SK-N-SH (cell line): ENCODE measurements at regions not wholly inside any gene's neighbourhood (a gene's known extent, or its start where the extent isn't known, plus 50 kb on each side); places are given as distances from the start of the nearest gene placed in this dataset.

Source experiments
- CTCF ChIA-PET: fragments of 300-600, 350-600 bp; formaldehyde crosslinking; extraction: SDS; loops from one replicate; lab custom pipeline; 2021; lab: Yijun Ruan, JAX
- POLR2A ChIA-PET: fragments of 350-600 bp; sonication (Branson Sonifier 250); formaldehyde crosslinking; extraction: SDS; loops from one replicate; lab custom pipeline; 2020; ENCODE audit warnings: antibody characterized with exemption, inconsistent platforms; lab: Yijun Ruan, JAX
- DNase-seq: peaks from one replicate; pipeline ENCODE4 v3.0.0; 2012
- H2AFZ ChIP-seq: fragments of 200-600 bp; sonication (generic); 2 replicates; pipeline ENCODE4 v1.8.1; 2016; ENCODE audit warnings: antibody characterized with exemption, mild to moderate bottlenecking, low read depth
- H3F3A ChIP-seq: fragments of 200-600 bp; sonication (generic); replicated peaks from 2 replicates; pipeline ENCODE3; 2016; ENCODE audit warnings: antibody characterized with exemption, mild to moderate bottlenecking; ENCODE audit not compliant: insufficient read depth
- H3K27ac ChIP-seq, 2 experiments: fragments of 200-500 bp in 1 of 2; fragments of 200-600 bp in 1 of 2; sonication (Bioruptor generic) in 1 of 2; sonication (generic), shearing (Covaris generic) in 1 of 2; 2 replicates each; pipeline versions ENCODE4 v1.5.1 to v1.6.1; 2014 to 2016; ENCODE audit warnings: low read depth in 2 of 2, inconsistent platforms in 1 of 2, low read length in 1 of 2, mild to moderate bottlenecking in 1 of 2, mixed read lengths in 1 of 2
- H3K27me3 ChIP-seq: fragments of 200-600 bp; sonication (generic), shearing (Covaris generic); 2 replicates; pipeline ENCODE4 v1.6.1; 2016; ENCODE audit warnings: mixed run types; ENCODE audit not compliant: insufficient read depth
- H3K36me3 ChIP-seq, 2 experiments: fragments of 200-500 bp in 1 of 2; fragments of 200-600 bp in 1 of 2; sonication (Bioruptor generic) in 1 of 2; sonication (generic) in 1 of 2; replicated peaks in 1 of 2; 2 replicates each; pipeline versions ENCODE3 to v1.5.1; 2014 to 2016; ENCODE audit warnings: low read length in 1 of 2, mild to moderate bottlenecking in 1 of 2; ENCODE audit not compliant: insufficient read depth in 2 of 2, control insufficient read depth in 1 of 2
- H3K4me1 ChIP-seq, 2 experiments: fragments of 200-500 bp in 1 of 2; fragments of 200-600 bp in 1 of 2; sonication (Bioruptor generic) in 1 of 2; sonication (generic), shearing (Covaris generic) in 1 of 2; 2 replicates each; pipeline versions ENCODE4 v1.5.1 to v1.6.1; 2014 to 2016; ENCODE audit warnings: low read depth in 1 of 2, low read length in 1 of 2, mixed run types in 1 of 2; ENCODE audit not compliant: insufficient read depth in 2 of 2, control insufficient read depth in 1 of 2
- H3K4me2 ChIP-seq: fragments of 200-600 bp; sonication (generic), shearing (Covaris generic); 2 replicates; pipeline ENCODE4 v1.6.1; 2017; ENCODE audit warnings: mixed run types
- H3K4me3 ChIP-seq, 2 experiments: fragments of 200-500 bp in 1 of 2; fragments of 200-600 bp in 1 of 2; sonication (Bioruptor generic) in 1 of 2; sonication (generic), shearing (Covaris generic) in 1 of 2; 2 replicates each; pipeline versions ENCODE4 v1.5.1 to v1.8.1; 2014 to 2016; ENCODE audit warnings: low read depth in 2 of 2, inconsistent platforms in 1 of 2, low read length in 1 of 2, mild to moderate bottlenecking in 1 of 2, mixed read lengths in 1 of 2, moderate library complexity in 1 of 2
- H3K79me2 ChIP-seq: fragments of 200-600 bp; sonication (generic); 2 replicates; pipeline ENCODE4 v1.8.1; 2017; ENCODE audit warnings: mild to moderate bottlenecking; ENCODE audit not compliant: insufficient read depth
- H3K9ac ChIP-seq: fragments of 200-600 bp; sonication (generic); 2 replicates; pipeline ENCODE4 v1.6.1; 2017; ENCODE audit warnings: mixed run types
- H3K9me2 ChIP-seq: fragments of 200-600 bp; sonication (generic); 2 replicates; pipeline ENCODE4 v1.6.1; 2017; ENCODE audit warnings: mixed run types
- H3K9me3 ChIP-seq: fragments of 200-600 bp; sonication (generic); 2 replicates; pipeline ENCODE4 v1.6.1; 2017; ENCODE audit warnings: mixed run types, mild to moderate bottlenecking, moderate library complexity
- H4K20me1 ChIP-seq: fragments of 200-600 bp; sonication (generic); 2 replicates; pipeline ENCODE4 v1.6.1; 2017; ENCODE audit warnings: mild to moderate bottlenecking, mixed run types; ENCODE audit not compliant: insufficient read depth
- CTCF ChIP-seq: fragments of 200-600 bp; sonication (generic); IDR thresholded peaks from 2 replicates; pipeline ENCODE4 v1.6.1; 2017; ENCODE audit warnings: antibody characterized with exemption, mild to moderate bottlenecking, moderate library complexity
- EZH2phosphoT487 ChIP-seq: fragments of 200-600 bp; sonication (generic); IDR thresholded peaks from 2 replicates; pipeline ENCODE4 v1.6.1; 2017; ENCODE audit warnings: low read depth, mixed run types, mild to moderate bottlenecking, antibody characterized with exemption, moderate library complexity, borderline replicate concordance
- FOXM1 ChIP-seq: IDR thresholded peaks from 2 replicates; pipeline ENCODE4 v1.4.0; 2012; ENCODE audit warnings: low read depth, mild to moderate bottlenecking
- GABPA ChIP-seq: IDR thresholded peaks from 2 replicates; pipeline ENCODE4 v1.4.0; 2012; ENCODE audit warnings: low read depth, mild to moderate bottlenecking
- IRF3 ChIP-seq: fragments of 150-350 bp; IDR thresholded peaks from 2 replicates; pipeline ENCODE4 v1.6.1; 2016; ENCODE audit warnings: mild to moderate bottlenecking, low read depth, low read length
- JUND ChIP-seq: IDR thresholded peaks from 2 replicates; pipeline ENCODE4 v1.4.0; 2012
- MXI1 ChIP-seq: IDR thresholded peaks from 2 replicates; pipeline ENCODE4 v1.6.1; 2012; ENCODE audit warnings: mild to moderate bottlenecking, low read depth, low read length, improper control_type of control experiment
- NFIC ChIP-seq: IDR thresholded peaks from 2 replicates; pipeline ENCODE4 v1.4.0; 2012; ENCODE audit warnings: borderline replicate concordance
- NRF1 ChIP-seq: IDR thresholded peaks from 2 replicates; pipeline ENCODE4 v1.6.1; 2012; ENCODE audit warnings: low read depth, mild to moderate bottlenecking, low read length
- PBX3 ChIP-seq: IDR thresholded peaks from 2 replicates; pipeline ENCODE4; 2012
- POLR2AphosphoS5 ChIP-seq: IDR thresholded peaks from 2 replicates; pipeline ENCODE4 v1.6.1; 2012; ENCODE audit warnings: low read depth, low read length
- RAD21 ChIP-seq: IDR thresholded peaks from 2 replicates; pipeline ENCODE4 v1.6.1; 2012; ENCODE audit warnings: mild to moderate bottlenecking, low read length
- RCOR1 ChIP-seq: fragments of 150-350 bp; IDR thresholded peaks from 2 replicates; pipeline ENCODE4 v1.6.1; 2017; ENCODE audit warnings: antibody characterized with exemption, low read length
- REST ChIP-seq: IDR thresholded peaks from 2 replicates; pipeline ENCODE4 v1.6.1; 2012; ENCODE audit warnings: mild to moderate bottlenecking, low read depth, low read length, moderate library complexity
- RXRA ChIP-seq: IDR thresholded peaks from 2 replicates; pipeline ENCODE4 v1.4.0; 2012; ENCODE audit warnings: low read depth, mild to moderate bottlenecking, borderline replicate concordance
- SMC3 ChIP-seq: IDR thresholded peaks from 2 replicates; pipeline ENCODE4 v1.6.1; 2012; ENCODE audit warnings: low read depth, low read length, improper control_type of control experiment
- TAF1 ChIP-seq: IDR thresholded peaks from 2 replicates; pipeline ENCODE4 v1.6.1; 2012; ENCODE audit warnings: low read depth, mild to moderate bottlenecking, low read length, moderate library complexity, borderline replicate concordance
- TCF12 ChIP-seq: IDR thresholded peaks from 2 replicates; pipeline ENCODE4 v1.4.0; 2012
- USF2 ChIP-seq: fragments of 150-350 bp; IDR thresholded peaks from 2 replicates; pipeline ENCODE4 v1.6.1; 2017; ENCODE audit warnings: antibody characterized with exemption, low read length, low read depth, borderline replicate concordance
- YY1 ChIP-seq: IDR thresholded peaks from 2 replicates; pipeline ENCODE4 v1.4.0; 2012; ENCODE audit warnings: low read depth, mild to moderate bottlenecking
- ZBTB33 ChIP-seq: IDR thresholded peaks from 2 replicates; pipeline ENCODE4 v1.4.0; 2012; ENCODE audit warnings: low read depth, borderline replicate concordance
- WGBS: methylation state at CpG from one replicate; pipeline ENCODE4 v1.1.6; 2017; ENCODE audit warnings: low lambda C conversion rate; 5-methylcytosine and 5-hydroxymethylcytosine counted together

GRCh38 chr10:4177791-4178190 lies 392.8 kb upstream of the KLF6 start (continued):
- TF ChIP-seq EZH2phosphoT487 (no peak), REST (no peak)

GRCh38 chr10:4176500-4177281 lies 391.7 kb upstream of the KLF6 start:
- H4K20me1 ChIP-seq: no peaks in the 10 kb centered on the region
- no peaks in the 10 kb centered on the region for H3K79me2 ChIP-seq
- H3K4me3 ChIP-seq: no peak overlapping the region
- H3K4me1 ChIP-seq: no peaks in the 10 kb centered on the region
- no peaks in the 10 kb centered on the region for H3K36me3 ChIP-seq
- H2AFZ ChIP-seq: no peak overlapping the region
- H3K27me3 ChIP-seq: no peaks in the 10 kb centered on the region
- H3K9me3 ChIP-seq: peaks cover 5% of the 10 kb centered on the region; the same call in 1 of the 2 replicates
- ChIA-PET POLR2A (no interaction called here), CTCF (no interaction called here)
- no peak for TF ChIP-seq EZH2phosphoT487
- no peak for TF ChIP-seq JUND
- TF ChIP-seq TCF12: no peak
- no peak for TF ChIP-seq NRF1
- no peak for TF ChIP-seq MXI1
- no peak for TF ChIP-seq CTCF
- no peak for TF ChIP-seq IRF3
- TF ChIP-seq ZBTB33: no peak
- no peak for TF ChIP-seq SMC3
- no peak for TF ChIP-seq FOXM1
- TF ChIP-seq POLR2AphosphoS5: no peak
- TF ChIP-seq TAF1: no peak
- TF ChIP-seq RCOR1: no peak
- TF ChIP-seq RXRA: no peak
- no peak for TF ChIP-seq NFIC
- no peak for TF ChIP-seq GABPA
- no peak for TF ChIP-seq USF2
- TF ChIP-seq YY1: no peak
- TF ChIP-seq RAD21: no peak
- no peak for TF ChIP-seq PBX3
- 96% methylated on average over 5 of the region's 5 CpGs for WGBS
- no peak for DNase-seq
- no peak overlapping the region for H3K4me2 ChIP-seq
- no peak overlapping the region for H3K9ac ChIP-seq
- no peak overlapping the region for H3K27ac ChIP-seq
- no peaks in the 10 kb centered on the region for H3K9me2 ChIP-seq
- no peaks in the 10 kb centered on the region for H3F3A ChIP-seq
